HG03139 (cell line): ENCODE measurements at regions not wholly inside any gene's neighbourhood (a gene's known extent, or its start where the extent isn't known, plus 50 kb on each side); places are given as distances from the start of the nearest gene placed in this dataset.

Source experiments
- ATAC-seq: cut with Tn5 transposase; IDR thresholded peaks from one replicate; pipeline ENCODE4 v1.9.1; 2021; ENCODE audit not compliant: unreplicated experiment

DNA sequence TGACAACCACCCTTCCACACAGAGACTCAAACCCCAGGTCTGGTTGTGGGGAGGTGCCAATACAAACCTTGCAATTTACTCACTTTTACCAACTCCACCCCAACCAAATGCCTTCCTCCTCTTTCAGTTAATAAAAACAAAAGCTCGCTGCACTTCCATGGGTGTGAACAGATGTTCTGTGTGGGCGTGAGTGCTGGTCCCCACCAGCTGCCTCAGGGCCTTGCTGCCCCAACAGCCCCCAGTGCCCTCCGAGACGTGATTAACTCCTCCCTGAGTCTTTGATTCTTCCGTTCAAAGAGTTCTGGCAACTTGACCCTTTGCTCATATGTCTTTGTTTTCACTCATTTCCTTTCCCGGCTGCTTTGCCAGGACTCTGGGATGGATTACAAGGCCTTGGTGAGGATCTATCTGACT is 258.9 kb upstream of the CXCR4 start:
- ATAC-seq, result no peak

DNA sequence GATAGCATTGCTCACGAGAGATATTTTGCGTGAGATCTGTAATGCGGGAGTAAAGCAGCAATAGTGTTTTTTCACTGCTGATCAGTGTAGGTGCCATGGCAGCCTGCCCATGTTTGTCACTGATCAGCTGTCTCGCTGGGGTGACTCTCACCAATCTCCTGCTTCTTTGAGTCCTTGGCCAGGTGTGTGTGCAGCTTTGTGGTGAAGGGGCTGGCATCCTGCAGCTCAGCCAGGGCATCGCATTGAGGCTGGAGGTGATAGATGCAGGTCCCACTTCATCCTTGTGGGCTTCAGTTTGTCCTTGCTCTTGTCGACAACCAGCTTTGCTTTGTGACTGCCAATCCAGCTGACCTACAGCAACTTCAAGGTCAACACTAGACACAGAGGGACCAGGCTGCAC is 258.3 kb upstream of the CXCR4 start:
- no peak for ATAC-seq

DNA sequence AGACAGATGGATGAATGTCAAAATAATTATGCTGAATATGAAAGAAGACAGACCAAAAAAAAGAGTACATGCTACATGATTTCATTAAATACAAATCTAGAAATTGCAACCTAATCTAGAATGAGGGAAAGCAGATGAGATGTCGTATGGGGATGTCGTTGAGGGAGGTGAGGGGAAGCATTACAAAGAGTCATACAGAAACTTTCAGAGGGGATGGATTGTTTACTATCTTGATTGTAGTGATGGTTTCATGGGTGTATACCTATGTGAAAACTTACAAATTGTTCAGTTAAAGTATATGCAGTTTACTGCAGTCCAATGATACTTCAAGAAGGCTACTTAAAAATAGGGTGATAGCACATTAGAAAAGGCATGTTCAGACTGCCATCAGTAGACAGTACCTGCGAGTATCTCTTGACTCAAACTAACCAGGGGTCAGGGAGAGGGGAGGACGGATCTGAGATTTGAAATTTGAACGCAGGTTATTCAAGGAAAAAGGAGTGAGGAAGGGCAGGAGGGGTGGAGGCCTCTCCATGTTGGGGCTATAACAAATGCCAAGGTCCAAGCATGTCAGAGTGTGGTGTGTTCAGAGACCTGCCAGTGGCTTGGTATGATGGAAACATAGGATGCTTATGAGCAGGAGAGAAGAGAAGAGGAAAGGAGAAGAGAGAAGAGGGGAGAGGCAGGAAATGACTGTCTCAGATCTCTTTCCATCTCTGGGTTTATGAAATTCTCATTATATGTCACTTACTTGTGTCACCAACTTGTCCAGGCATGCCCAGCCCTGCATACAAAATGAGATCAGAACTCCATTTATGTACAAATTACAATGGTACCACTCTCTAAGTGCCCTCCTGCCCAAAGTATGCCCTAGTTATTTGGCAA is 257.3 kb upstream of the CXCR4 start:
- no peak for ATAC-seq

DNA sequence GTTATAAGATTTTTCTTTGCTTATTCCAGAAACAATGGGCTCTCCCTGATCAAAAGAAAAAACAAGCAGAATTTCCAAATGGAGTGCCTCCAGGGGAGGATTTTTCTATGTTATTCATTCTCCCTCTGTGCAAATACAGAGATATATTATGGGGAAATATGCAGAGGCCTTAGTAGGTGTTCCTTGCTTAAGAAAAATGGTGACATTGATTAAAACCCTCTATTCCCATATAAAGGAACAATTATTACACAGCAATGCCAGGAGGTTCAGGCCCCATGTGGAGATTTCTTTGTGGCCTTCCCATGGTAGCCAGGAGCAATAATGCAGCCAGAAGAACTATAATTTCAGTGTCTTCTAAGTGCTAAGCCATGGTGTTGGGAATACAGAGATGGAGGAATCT is 255.9 kb upstream of the CXCR4 start:
- ATAC-seq, result no peak

GRCh38 chr2:136373029-136373428 is 255.1 kb upstream of the CXCR4 start:
- no peak for ATAC-seq

GRCh38 chr2:136363900-136364299 is 246.0 kb upstream of the CXCR4 start:
- ATAC-seq, result no peak

GRCh38 chr2:136363470-136363869 is 245.5 kb upstream of the CXCR4 start:
- no peak for ATAC-seq

DNA sequence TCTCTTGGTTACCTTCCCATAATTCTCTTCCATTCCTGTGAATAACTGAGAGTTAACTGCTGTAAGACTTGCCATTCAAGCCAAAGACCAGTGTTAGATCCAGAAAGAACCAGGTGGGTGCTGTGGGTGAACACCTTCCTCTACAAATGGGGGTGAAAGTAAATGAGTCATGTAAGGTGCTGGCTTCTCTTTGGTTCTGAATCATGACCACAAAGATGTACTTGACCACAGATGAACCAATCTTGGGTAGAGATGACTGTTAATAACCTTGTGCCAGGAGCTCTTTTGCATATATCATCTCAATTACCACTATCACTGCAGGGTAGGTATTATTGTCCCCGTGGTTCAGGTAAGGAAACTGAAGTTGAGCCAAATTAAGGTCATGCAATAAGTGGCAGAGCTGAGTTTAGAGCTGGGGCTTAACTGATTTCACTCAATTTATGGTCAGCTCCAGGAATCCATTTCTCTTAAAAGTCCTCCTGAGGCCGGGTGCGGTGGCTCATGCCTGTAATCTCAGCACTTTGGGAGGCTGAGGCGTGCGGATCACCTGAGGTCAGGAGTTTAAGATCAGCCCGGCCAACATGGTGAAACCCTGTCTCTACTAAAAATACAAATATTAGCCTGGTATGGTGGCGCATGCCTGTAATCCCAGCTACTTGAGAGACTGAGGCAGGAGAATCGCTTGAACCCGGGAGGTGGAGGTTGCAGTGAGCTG is 244.9 kb upstream of the CXCR4 start:
- peak; percentile 80 for ATAC-seq

GRCh38 chr2:136361521-136361920 is 243.6 kb upstream of the CXCR4 start:
- no peak for ATAC-seq

GRCh38 chr2:136360790-136361189 is 242.8 kb upstream of the CXCR4 start:
- ATAC-seq, result no peak

DNA sequence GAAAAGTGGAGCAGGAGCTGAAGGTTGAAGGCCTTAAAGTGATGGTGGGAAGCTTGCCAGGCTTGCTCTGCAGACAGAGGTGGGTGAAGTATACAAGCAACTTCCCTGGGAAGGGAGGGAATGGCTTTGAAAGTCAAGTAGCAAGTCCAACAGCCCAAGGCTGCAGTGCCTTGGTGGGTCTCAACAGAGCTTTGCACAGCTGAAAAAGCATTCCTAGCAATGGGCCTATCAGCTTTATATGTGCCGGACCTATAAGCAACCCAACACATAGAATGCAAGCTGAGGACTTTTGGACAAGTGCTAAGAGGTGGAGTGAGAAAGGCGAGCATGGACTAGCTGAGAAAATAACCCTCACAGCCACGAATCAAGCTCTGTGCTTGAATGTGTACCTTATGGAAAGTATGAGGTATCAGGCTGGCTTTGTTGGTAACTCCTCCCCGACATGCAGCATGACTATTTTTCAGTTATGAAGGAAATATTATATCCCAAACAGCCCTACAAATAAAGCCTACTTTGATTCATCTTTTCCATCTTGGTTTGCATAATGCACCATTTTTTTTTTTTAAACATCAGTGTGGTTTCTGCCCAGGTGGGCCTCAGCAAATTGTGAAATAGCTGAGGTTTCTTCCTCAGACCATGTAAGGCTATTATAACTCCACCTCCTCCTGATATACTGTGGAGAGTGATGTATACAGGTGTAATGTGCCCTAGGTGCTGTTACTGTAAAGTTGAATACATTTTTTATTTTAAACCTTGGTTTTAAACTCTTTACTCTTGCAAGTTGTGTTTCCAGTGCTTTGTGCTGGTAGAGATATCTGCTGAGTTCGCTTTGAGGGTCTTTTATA is 241.4 kb upstream of the CXCR4 start:
- no peak for ATAC-seq

GRCh38 chr2:136358576-136358975 is 240.6 kb upstream of the CXCR4 start:
- no peak for ATAC-seq

- no peak for ATAC-seq
Measured at GRCh38 chr2:136357007-136357380, 239.0 kb upstream of the CXCR4 start.

DNA sequence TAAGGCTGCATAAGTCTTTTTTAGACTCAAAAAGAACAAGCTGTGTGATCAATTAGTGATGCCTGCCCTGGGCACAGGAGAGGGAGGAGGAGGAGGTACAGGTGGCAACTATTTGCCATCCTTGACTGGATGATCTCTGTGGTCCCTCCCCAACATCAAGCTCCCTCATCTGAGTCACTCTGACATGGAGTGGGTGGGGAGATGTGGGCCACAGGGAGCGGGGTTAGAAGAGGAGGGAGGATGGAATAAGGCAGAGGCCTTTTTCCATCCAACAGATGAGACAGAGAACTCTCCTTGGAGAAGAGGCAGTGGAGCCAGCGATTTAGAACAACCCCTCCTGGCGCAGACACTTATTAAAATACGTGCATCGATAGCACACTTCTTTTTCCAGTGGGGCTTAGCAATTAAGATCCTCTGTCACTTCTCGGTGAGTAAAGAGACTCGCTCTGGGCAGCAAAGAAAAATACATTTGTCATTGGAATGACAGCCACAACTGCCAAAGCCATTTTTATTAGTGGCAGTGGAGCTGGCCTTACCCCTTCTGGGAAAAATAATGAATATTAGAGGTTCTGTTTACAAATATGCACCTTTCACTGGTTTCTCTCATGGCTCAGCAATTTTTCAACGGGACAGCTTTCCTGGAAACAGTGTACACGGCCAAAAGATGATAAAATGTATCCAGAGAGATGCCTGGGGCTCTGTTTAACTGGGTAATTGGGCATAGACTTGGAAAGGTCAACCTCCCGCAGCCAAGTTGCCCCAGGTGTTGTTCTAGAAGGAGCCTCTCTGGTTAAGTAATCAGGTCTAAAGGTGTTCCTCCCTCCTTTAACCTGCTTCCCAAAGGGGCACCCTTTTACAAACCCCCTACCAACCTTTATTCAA is 238.4 kb upstream of the CXCR4 start:
- no peak for ATAC-seq

GRCh38 chr2:136351684-136352083 is 233.7 kb upstream of the CXCR4 start:
- ATAC-seq, result no peak

- no peak for ATAC-seq
Measured at GRCh38 chr2:136347981-136348380, 230.0 kb upstream of the CXCR4 start.

- ATAC-seq, result no peak
Measured at GRCh38 chr2:136344339-136344738, 226.4 kb upstream of the CXCR4 start.

DNA sequence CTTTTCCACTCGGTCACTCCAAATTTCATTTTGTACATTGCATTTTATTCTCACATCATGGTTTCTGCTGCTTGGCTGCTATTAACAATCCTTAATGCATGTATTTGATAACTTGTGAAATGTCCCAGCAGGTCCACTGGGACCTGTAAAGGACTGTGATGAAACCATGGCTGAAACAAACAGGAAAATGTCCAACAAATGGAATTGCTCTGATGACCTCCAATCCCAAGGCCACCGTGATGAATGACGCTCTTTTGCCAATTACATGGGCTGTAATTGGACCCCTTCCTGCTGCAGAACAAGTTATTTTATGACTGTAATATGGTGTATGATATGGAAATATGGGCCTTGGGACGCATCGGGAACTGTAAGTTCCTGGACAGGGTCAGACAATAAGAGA is 224.2 kb upstream of the CXCR4 start:
- ATAC-seq, result no peak

GRCh38 chr2:136334967-136335366 is 217.0 kb upstream of the CXCR4 start:
- ATAC-seq, result no peak

DNA sequence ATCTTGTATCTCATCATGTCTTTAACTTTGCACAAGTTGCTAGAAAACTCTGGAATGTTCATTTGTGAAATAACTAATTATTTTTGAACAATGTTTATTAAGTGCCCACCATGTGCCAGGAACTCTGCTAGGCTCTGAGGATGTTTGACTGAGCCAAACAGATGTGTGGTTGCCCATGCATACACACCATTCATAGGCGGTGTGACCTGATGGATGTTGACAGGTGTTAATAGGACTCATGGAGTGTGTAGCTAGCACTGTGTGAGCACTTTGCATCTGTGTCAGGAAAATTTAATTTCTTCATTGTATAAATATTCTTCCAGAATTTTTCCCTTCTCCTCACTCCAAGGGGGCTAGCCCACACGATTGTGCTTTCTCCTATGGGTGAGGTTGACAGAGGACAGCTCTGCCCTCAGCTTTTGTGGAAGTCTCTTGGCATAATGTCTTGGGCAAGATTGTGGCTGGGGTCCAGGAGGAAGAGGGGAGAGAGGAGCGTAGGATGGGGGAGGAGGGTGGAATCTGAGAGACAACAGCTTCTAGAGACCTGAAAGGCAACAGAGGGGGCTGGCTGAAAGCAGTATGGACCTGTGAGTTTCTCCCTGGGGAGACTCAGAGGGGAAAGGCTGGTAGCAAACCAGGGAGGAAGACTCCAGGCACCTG is 214.6 kb upstream of the CXCR4 start:
- ATAC-seq, result no peak
